ENCODE measurements at regions not wholly inside any gene's neighbourhood (a gene's known extent, or its start where the extent isn't known, plus 50 kb on each side); places are given as distances from the start of the nearest gene placed in this dataset.

- TF ChIP-seq CTCF (IDR thresholded peaks at IDR 0.05) (no peak), POLR2A (IDR thresholded peaks at IDR 0.05) (no peak)
Measured at GRCh38 chr5:145292278-145292677, 542.9 kb downstream of the PRELID2 start.

Measured in vagina (tissue), 2 donors.